Stimulated activated CD4-positive, alpha-beta T cell treated with anti-CD3 and anti-CD28 coated beads, Interleukin-12 subunit alpha, Interleukin-12 subunit beta, amount 100 ng/mL, for 48 hours (primary cell): ENCODE measurements at regions not wholly inside any gene's neighbourhood (a gene's known extent, or its start where the extent isn't known, plus 50 kb on each side); places are given as distances from the start of the nearest gene placed in this dataset.

ENCODE experiments used
- DNase-seq, 3 donors: peaks; one replicate each; pipeline ENCODE4 v3.0.0-alpha.2; 2020; ENCODE audit warnings: low read depth in 2 of 3, low spot score in 1 of 3

DNA sequence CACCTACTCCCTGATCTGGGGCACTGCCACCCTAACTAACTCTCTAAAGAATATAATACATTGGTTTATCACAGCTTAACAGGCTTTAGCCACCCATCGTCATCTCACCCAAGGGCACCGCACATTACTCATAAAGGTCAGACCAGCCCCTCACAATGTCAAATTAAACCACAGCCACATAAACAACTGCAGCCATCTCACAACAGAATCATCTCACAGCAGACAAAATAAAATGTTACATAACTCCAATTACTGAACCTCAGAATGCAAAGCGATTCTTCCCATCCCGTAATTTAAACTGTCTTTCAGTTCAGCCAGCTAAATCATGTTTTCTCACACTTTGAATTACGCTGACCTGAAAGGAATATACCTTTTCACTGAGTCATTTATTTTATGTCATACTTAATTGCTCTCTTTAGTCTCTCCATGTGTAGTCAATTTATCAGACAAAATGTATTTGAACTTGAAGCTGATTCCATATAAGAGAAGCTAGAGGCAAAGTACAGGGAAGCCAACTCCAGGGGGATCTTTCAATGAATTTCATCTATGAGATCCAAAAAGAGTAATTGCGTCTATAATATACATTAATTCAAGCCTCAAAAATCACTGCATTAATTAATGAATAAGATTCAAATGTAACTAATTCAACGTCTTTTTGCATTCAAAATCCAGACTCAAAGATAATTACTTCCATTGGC is 96.9 kb upstream of the NEBL start:
- no peak for DNase-seq

DNA sequence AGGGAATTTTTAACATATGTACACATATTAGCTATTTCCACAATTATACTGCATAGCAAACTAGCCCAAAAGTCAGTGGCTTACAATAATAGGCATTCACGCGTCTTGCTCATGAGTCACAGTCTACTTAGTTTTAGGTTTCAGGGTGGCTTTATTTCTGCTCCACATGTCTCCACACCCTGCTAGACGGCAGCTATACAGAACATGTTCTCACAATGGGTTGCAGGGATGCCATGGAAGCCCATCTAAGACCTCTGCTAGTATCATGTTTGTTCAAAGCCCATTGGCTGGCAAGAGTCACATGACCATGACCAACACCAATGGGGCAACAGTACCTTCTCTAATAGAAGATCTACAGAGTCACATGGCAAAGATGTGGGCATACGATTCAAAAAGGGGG is 96.3 kb upstream of the NEBL start:
- no peak for DNase-seq

DNA sequence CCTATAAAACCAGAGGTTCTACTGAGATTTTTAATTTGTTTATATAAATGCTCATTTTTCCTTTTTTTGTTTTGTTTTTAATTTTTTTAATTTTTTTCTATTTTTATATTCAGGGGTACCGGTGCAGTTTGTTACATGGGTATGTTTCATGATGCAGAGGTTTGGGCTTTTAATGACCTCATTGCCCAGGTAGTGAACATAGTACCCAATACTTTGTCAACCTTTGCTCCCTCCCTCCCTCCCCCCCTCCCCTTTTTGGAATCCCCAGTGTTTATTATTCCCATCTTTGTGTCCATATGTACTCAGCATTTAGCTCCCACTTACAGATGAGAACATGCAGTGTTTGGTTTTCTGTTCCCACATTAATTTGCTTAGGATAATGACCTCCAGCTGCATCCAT is 94.4 kb upstream of the NEBL start:
- no peak for DNase-seq

DNA sequence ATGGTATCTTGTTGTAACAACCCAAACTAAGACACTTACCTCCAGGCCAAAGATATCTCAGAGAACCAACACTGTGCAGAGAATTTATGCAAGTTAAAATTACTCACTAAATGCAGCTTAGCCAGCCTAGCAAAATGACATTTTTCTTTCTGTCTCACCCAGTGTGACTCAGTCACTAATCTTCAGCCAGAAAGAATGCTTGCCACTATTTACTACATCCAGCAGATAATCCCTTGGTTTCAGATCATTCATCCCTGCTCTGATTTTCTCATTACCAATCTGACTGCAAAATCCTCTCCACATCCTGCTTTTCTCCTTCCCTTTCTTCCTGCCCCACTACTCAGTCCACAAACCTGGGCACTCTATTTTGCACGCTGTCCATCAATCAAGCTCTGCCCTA is 93.5 kb upstream of the NEBL start:
- DNase-seq = no peak

DNA sequence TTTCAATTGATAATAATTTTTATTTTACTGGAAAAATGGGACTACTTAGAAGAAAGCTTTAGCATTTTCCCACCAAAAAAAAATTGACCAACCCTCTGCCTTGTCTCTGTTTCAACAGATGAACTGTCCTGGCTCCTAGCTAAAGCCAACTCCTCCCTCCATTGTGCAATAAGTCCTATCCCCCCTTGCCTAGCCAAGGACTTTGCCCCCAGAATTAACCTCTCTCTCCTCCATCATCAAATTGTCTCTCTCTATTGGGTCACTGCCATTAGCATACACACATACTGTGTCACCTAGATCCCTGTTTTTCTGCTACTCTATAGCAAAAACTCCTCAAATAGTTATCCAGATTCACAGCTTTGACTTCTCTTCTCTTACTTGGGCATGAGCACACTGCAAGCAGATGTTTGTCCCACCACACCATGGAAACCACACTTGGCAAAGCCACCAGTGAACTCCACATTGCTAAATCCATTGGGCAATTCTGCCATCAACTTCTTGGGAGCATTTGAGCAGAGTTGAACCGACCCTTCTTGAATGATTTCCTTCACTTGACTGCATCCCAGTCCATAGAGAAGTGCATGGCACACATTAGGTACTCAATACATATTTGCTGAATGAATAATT is 91.4 kb upstream of the NEBL start:
- DNase-seq = no peak

DNA sequence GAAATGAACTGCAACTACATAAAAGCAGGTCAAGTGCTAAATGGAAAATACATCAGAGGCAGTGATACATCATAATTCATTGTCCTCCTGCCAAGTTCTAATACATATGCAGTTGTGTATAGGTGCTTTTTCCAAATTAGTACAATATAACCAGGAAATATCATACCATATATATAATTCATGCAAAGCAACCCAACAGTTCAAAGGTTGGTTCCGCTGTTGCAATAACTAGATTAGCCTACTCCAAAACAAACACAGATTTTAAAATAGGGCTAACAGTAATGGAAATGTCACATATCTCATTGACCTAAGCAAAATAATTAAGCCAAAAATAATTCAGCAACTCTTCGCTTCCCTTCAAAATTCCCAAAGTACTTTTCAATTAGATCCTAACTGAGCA is 88.9 kb upstream of the NEBL start:
- no peak for DNase-seq

DNA sequence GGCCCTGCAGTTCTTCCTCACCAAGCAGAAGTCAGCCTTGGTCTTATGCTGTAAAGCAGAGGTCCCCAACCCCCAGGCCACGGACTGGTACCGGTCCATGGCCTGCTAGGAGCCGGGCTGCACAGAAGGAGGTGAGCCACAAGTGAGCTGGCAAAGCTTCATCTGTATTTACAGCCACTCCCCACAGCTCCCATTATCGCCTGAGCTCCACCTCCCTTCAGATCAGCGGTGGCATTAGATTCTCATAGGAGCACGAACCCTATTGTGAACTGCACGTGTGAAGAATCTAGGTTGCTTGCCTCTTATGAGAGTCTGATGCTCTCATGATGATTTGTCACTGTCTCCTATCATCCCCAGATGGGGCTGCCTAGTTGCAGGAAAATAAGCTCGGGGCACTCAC is 87.6 kb upstream of the NEBL start:
- DNase-seq = no peak

DNA sequence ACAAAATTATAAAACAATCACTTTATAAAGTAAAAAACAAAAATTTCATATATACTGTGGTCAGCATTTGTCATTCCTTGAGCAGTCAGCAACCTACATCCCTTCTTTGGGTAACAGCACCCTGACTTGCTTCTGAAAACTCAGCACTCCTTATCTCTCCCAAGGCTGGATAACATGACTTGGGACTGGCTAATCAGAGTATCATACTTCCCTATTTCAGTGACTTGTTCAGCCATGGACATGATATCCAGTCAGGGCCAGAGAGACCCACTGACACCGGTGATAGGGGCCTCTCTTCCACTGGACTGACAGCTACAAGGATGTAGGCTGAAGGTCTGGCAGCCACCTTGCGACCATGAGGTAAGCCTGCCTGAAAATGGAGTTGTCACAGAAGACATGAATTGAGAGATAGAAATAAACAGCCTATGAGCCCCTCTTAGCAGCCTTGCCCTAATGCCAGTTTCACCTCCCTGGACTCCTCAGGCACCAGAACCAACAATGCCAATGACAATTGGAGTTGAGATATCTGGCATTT is 84.4 kb upstream of the NEBL start:
- no peak for DNase-seq

DNA sequence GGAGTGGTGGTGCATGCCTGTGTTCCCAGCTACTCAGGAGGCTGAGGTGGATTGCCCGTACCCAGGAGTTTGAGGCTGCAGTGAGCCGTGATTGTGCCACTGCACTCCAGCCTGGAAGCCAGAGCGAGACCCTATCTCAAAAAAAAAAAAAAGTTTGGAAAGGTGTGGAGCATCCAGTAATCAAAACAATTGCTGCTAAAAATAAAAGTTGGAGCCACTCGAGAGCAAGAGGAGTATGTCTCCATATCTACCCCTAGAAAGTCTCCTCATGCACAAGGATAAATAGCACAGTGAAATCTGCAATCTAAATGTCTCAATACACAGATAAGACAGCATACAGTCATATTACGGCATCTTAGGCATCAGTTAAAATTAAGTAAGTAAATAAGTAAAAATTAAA is 81.5 kb upstream of the NEBL start:
- no peak for DNase-seq

DNA sequence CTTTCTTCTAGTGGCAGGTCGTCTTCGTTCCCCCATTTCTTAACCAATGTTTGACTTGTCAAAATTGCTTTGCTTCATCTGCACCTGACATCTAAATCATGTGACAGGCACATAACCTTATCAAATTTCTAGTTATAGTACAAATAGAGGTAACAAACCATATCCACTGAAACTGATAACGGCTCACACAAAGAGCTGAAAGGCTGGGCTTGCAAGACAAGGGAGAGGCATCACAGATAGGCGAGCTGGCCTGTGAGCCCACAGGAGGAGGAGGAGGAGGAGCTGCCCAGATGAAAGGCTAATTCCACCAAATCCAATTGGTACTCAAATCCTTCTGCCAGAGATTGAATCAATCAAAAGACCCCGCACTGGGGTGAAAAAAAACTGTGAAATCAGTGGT is 80.2 kb upstream of the NEBL start:
- DNase-seq = no peak

DNA sequence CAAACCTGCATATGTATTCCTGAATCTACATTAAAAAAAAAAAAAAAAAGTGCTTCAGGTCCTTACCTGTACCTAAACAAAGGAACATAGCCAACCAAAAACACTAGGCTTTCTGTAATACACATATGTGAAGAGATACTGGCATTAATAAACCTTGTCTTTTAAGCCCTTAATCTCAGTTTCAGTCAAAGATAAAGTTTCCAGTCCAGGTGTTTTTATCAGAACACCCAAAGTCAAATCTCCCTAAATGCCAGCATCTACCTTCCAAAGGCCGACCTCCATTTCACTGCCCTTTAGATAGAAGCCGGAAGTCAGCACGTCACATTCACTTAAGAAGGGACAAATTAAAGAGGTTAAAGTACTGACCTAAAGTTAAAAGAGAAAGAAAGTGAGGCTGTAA is 79.8 kb upstream of the NEBL start:
- no peak for DNase-seq

DNA sequence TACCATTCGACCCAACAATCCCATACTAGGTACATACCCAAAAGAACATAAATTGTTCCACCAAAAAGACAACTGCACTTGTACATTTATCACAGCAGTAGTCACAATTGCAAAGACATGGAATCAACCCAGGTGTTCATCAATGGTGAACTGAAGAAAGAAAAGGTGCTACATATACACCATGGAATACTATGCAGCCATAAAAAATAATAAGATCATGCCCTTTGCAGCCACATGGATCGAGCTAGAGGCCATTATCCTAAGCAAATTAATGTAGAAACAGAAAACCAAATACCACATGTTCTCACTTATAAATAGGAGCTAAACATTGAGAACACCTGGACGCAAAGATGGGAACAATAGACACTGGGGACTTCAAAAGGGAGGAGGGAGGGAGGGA is 79.3 kb upstream of the NEBL start:
- no peak for DNase-seq

DNA sequence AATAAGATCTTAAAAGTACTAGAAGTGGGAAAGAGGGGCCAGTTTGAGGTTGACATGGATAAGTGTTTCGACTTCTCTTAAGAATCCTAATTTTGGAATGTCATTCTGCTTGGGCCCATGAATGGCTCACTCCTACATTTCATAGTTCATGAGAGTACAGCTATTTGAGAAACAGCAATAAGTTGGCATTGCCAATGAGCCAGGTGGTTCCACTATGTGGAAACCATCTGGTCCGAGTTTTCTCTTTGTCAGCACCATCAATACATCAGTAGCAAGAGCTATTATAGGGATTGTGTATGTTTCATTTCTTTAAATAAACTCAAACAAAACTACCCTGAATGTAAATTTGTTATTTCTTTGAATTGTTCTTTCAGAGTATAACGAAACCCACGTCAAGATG is 78.1 kb upstream of the NEBL start:
- no peak for DNase-seq

DNA sequence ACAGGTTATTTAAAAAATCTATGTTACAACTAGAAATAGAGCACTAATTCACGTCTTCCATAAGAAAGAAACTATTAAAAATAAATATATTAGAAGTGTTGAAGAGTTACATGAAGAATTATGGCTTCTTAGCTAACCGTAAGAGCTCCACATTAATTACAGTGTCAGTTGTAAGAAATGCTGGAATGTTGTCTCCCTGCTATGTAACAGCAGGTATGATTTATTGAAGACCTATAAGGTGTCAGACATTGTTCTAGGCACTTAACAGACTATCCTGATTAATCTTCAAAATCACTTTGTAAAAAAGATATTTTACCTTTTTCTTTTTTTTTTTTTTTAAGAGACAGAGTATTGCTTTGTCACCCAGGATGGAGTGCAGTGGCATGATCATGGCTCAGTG is 75.8 kb upstream of the NEBL start:
- DNase-seq = no peak

DNA sequence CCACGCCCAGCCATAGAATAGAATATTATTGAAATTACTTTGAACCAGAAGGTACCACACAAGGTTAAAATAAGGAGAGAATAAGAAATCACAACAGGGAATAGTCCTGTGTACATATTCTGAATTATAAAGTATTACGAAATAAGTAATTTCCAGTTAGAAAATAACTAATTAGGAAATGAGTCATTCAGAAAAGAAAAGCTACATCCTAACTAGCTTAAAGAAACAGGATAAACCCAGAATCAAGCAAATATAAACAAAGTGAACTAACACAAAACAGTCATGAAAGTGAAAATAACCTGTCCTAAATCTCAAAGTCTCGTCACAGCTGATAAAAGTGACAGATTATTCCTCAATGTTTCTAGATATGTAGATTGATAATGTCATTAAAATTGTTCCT is 74.8 kb upstream of the NEBL start:
- DNase-seq = no peak

DNA sequence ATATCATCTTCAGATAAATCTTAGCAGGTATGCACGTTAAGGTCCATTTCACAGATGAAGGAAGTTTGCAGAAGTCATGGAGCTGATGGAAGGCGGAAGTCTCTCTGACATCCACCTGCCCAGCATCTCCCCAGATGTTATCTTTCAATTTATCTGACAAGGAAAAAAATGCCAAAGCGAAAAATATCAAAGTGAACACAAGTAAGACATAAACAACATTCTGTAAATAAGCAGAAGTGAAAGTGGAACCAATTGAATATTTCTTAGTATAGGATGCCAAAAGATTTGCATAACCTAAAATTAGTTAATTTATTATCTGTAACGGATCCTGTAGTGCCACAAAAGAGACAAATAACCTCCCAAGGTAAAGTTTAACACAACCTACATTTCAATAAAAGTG is 73.6 kb upstream of the NEBL start:
- no peak for DNase-seq

DNA sequence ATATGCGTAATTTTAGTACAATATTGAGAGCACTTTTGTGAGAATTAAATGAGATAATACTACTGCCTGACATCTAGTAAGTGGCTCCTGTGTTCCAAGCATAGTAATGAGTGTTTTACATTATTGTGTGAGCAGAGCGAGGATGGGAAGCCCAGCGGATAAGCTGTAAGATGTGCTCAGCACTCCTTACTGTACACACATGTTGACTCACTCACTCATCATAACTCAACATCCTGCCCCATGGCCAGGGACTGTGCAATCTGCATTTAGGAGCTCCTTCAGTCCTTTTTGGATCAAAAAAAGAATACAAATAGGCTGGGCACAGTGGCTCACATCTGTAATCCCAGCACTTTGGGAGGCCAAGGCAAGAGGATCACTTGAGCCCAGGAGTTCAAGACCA is 72.9 kb upstream of the NEBL start:
- DNase-seq = no peak

DNA sequence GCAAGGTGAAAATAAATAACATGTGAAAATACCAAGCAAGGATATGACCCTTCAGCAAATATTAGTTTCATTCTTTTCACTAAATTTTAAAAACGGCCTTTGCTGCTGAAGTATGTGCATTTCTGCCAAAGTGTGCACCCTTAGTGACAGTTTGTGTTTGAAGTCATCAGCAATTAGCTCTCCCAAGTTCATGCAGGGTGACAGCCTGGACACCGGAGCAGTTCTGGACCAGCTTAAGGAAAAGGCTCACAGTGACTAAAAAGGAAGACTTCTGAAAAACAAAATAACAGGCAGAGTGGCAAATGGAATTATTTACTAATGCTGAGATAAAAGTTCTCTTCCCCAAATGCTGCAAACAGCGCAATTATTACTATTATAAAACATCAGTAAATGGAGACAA is 69.3 kb upstream of the NEBL start:
- DNase-seq = no peak

DNA sequence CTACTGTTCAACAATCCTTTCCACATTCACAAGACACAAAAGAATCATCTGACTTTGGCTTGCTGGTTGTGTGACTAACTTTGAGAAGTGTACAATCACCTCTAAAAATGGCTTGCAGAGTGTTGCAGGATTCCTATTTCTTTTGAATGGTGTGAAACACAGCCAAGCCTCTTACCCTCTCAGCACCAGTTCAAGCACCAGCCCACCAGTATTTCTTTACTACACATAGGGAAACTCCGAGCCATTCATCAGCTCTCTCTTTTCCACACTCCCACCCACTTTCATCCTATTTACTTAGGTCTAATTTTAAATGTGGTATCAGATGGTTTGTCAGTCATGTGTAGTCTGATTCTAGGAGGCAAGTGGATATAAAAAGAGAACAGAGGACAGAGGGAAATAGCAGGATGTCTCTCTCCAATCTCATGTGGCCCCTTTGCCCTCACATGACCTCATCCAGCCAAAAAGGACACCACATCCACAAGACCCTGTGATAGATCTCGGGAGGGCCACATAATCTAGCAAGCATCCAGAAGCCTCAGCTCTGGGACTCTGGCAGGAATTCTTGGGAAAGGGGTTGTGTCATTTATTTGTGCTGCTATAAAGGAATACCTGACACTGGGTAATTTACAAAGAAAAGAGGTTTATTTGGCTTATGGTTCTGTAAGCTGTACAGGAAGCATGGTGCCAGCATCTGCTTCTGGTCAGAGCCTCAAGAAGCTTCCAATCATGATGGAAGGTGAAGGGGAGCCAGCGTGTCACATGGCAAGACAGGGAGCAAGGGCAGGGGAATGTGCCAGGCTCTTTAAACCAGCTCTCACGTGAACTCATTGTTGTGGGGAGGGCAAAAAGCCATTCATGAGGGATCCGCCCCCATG is 66.8 kb upstream of the NEBL start:
- DNase-seq = no peak

DNA sequence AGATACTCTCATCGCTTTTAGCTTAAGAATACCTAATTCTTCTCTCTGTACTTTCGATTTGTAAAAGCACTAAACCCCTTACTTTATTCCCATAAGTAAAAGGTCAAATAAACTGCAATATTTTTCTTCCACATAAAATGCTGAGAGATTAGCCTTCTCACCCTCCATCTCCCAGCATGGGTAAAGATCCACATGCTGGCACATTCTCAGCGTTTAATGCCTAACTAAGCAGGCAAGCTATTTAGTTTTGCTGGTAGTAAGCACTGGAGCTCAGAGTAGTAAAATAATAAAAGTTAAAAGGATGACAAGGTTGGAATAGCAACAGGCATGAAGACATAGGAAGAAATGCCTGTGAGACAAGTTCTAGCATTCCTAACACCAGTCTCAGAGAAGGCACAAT is 65.9 kb upstream of the NEBL start:
- DNase-seq = no peak

DNA sequence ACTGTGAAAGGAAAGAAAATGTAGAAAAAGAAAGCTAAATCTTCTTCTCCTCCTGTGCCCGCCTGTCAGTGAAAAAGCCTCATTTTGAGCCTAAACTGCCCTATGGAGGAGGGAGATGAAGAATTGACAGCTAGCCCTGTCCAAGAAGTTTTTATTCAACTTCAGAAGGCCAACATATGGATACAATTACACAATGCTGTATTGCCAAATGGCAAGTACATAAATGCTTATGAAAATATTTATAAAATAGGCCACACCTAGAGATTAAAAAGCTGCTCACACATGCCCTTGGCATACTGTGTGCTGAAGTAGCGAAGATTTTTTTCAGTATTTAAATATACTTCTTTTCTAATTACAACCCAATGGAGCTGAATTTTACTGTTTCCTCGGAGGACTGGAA is 65.1 kb upstream of the NEBL start:
- no peak for DNase-seq

DNA sequence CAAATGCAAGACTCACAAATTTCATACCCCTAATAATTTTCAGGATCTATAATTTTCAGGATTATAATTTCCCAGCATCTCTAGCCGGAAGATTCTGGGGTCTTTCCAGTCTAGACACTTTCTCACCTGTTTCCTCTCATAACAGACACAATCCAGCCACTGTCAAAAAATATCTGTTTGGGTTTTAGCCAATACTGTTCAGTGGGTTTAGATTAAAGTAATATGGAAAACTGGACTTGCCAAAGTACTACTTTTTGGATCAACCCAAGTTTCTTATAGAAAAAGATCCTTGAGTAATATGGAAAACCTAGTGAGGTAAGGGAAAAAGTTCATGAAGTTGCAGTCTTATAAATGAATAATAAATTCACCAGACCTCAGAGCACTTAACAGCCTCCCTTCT is 62.1 kb upstream of the NEBL start:
- DNase-seq = no peak
